ENCODE measurements at regions not wholly inside any gene's neighbourhood (a gene's known extent, or its start where the extent isn't known, plus 50 kb on each side); places are given as distances from the start of the nearest gene placed in this dataset.

DNA sequence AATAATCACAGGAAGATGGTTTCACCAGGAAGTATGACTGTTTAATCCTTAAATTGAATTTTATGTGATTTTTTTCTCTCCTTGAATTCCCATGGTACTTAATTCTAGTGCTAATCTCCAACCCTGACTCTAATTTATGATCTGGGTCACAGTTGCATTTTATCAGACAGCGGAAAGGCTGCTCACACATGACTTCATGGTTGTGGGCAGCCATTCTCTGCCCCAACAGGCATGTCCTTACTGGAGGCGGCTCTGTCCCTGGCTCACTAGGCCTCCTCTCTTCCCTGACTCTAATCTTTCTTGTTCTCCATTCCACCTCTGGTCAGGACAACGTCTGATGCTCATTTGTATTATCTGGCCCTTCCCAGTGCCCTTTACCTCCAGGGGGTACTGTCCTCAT is 184.4 kb downstream of the CHST1 start:
- TF ChIP-seq, protein P1, sequence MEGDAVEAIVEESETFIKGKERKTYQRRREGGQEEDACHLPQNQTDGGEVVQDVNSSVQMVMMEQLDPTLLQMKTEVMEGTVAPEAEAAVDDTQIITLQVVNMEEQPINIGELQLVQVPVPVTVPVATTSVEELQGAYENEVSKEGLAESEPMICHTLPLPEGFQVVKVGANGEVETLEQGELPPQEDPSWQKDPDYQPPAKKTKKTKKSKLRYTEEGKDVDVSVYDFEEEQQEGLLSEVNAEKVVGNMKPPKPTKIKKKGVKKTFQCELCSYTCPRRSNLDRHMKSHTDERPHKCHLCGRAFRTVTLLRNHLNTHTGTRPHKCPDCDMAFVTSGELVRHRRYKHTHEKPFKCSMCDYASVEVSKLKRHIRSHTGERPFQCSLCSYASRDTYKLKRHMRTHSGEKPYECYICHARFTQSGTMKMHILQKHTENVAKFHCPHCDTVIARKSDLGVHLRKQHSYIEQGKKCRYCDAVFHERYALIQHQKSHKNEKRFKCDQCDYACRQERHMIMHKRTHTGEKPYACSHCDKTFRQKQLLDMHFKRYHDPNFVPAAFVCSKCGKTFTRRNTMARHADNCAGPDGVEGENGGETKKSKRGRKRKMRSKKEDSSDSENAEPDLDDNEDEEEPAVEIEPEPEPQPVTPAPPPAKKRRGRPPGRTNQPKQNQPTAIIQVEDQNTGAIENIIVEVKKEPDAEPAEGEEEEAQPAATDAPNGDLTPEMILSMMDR (IDR thresholded peaks at IDR 0.05; ENCODE audit: low read length), result no peak
- no peak for TF ChIP-seq EZH2 (IDR thresholded peaks at IDR 0.05; ENCODE audit: borderline replicate concordance, low read length)
- Histone ChIP-seq H3K4me1 (ENCODE audit: insufficient read depth, low read length, severe bottlenecking) (no peaks in the 10 kb centered on the region), H3K36me3 (ENCODE audit: insufficient read depth, low read length) (no peaks in the 10 kb centered on the region), H3K9me3 (ENCODE audit: low read length) (no peaks in the 10 kb centered on the region), H3K9ac (ENCODE audit: low read length) (no peak overlapping the region), H3K9me2 (ENCODE audit: low read depth, low read length) (no peaks in the 10 kb centered on the region), H3K27ac (ENCODE audit: low read depth, low read length, poor library complexity, severe bottlenecking) (no peak overlapping the region), H3K4me2 (ENCODE audit: low read length) (no peak overlapping the region), H3K79me2 (ENCODE audit: insufficient read depth, low read length) (no peaks in the 10 kb centered on the region), H3K4me3 (ENCODE audit: low read depth, low read length, poor library complexity, severe bottlenecking) (no peak overlapping the region), H3K27me3 (ENCODE audit: insufficient read depth, low read length) (no peaks in the 10 kb centered on the region), H2AFZ (ENCODE audit: low read length) (no peak overlapping the region), H3F3A (ENCODE audit: insufficient read depth, low read length) (no peaks in the 10 kb centered on the region), H4K20me1 (ENCODE audit: insufficient read depth, low read length) (no peaks in the 10 kb centered on the region)

DNA sequence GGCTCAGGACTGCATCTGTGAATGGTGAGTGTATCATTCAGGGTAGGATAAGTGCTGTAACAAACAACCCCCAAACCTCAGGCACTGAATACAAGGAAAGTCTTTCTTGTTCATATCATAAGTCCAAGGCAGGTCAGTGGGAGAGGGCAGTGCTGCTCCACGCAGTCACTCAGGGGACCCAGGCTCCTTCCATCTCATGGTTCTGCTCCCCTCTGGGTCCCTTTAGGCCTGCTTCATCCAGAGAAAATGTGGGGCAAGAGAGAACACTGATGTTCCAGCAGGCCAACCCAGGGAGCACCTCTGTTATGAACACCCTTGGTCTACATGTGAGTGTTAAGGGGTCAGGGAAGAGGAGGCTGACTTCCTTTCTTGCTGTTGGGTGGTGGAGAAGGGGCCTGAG is 187.8 kb downstream of the CHST1 start:
- no peaks in the 10 kb centered on the region for H3K27me3 ChIP-seq (ENCODE audit: insufficient read depth, low read length)
- TF ChIP-seq EZH2 (IDR thresholded peaks at IDR 0.05; ENCODE audit: borderline replicate concordance, low read length), result no peak
- TF ChIP-seq, protein P1 (IDR thresholded peaks at IDR 0.05; ENCODE audit: low read length), result no peak
- no peak overlapping the region for H3K4me2 ChIP-seq (ENCODE audit: low read length)
- no peak overlapping the region for H2AFZ ChIP-seq (ENCODE audit: low read length)
- no peaks in the 10 kb centered on the region for H3F3A ChIP-seq (ENCODE audit: insufficient read depth, low read length)
- H3K9ac ChIP-seq (ENCODE audit: low read length), result no peak overlapping the region
- no peak overlapping the region for H3K27ac ChIP-seq (ENCODE audit: low read depth, low read length, poor library complexity, severe bottlenecking)
- no peaks in the 10 kb centered on the region for H3K9me2 ChIP-seq (ENCODE audit: low read depth, low read length)
- no peaks in the 10 kb centered on the region for H4K20me1 ChIP-seq (ENCODE audit: insufficient read depth, low read length)
- H3K79me2 ChIP-seq (ENCODE audit: insufficient read depth, low read length), result no peaks in the 10 kb centered on the region
- H3K9me3 ChIP-seq (ENCODE audit: low read length), result no peaks in the 10 kb centered on the region
- H3K4me1 ChIP-seq (ENCODE audit: insufficient read depth, low read length, severe bottlenecking), result no peaks in the 10 kb centered on the region
- H3K4me3 ChIP-seq (ENCODE audit: low read depth, low read length, poor library complexity, severe bottlenecking), result no peak overlapping the region
- no peaks in the 10 kb centered on the region for H3K36me3 ChIP-seq (ENCODE audit: insufficient read depth, low read length)

DNA sequence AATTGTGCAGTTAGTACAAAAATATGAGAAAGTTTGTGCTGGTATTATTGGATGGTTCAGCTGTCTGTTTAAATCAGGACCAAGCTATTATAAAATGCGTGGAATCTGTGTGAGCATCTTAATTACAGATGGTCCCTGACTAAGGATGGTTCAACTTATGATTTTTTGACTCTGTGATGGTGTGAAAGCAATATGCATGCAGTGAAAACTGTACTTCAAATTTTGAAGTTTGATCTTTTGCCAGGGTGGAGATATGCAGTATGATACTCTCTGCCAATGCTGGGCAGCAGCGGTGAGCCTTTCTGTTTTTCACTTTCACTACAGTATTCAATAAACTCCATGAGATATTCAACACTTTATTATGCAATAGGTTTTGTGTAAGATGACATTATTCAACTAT is 189.3 kb downstream of the CHST1 start:
- H3K27me3 ChIP-seq (ENCODE audit: insufficient read depth, low read length), result no peaks in the 10 kb centered on the region
- no peak overlapping the region for H3K9ac ChIP-seq (ENCODE audit: low read length)

More for the DNA sequence above, 189.3 kb downstream of the CHST1 start:
- no peaks in the 10 kb centered on the region for H3K9me2 ChIP-seq (ENCODE audit: low read depth, low read length)
- H3K79me2 ChIP-seq (ENCODE audit: insufficient read depth, low read length), result no peaks in the 10 kb centered on the region
- H3K9me3 ChIP-seq (ENCODE audit: low read length), result no peaks in the 10 kb centered on the region
- TF ChIP-seq EZH2 (IDR thresholded peaks at IDR 0.05; ENCODE audit: borderline replicate concordance, low read length), result no peak
- TF ChIP-seq, protein P1 (IDR thresholded peaks at IDR 0.05; ENCODE audit: low read length), result no peak
- no peak overlapping the region for H3K4me3 ChIP-seq (ENCODE audit: low read depth, low read length, poor library complexity, severe bottlenecking)
- no peaks in the 10 kb centered on the region for H3F3A ChIP-seq (ENCODE audit: insufficient read depth, low read length)
- no peaks in the 10 kb centered on the region for H4K20me1 ChIP-seq (ENCODE audit: insufficient read depth, low read length)
- no peak overlapping the region for H3K27ac ChIP-seq (ENCODE audit: low read depth, low read length, poor library complexity, severe bottlenecking)
- no peaks in the 10 kb centered on the region for H3K4me1 ChIP-seq (ENCODE audit: insufficient read depth, low read length, severe bottlenecking)
- H2AFZ ChIP-seq (ENCODE audit: low read length), result no peak overlapping the region
- no peaks in the 10 kb centered on the region for H3K36me3 ChIP-seq (ENCODE audit: insufficient read depth, low read length)
- no peak overlapping the region for H3K4me2 ChIP-seq (ENCODE audit: low read length)
